Right hindlimb (tissue), 1 donor: ENCODE measurements at regions not wholly inside any gene's neighbourhood (a gene's known extent, or its start where the extent isn't known, plus 50 kb on each side); places are given as distances from the start of the nearest gene placed in this dataset.

ENCODE experiments used
- DNase-seq: peaks from one replicate; pipeline ENCODE4 v3.0.0-alpha.2; 2018

GRCh38 chr1:58864654-58865053 is 80.8 kb upstream of the JUN start:
- no peak for DNase-seq

- DNase-seq: no peak
Measured at GRCh38 chr1:58866578-58866977, 82.7 kb upstream of the JUN start.

GRCh38 chr1:58869638-58870297 is 85.9 kb upstream of the JUN start:
- DNase-seq: no peak

- peak; percentile 44 for DNase-seq
Measured at GRCh38 chr1:58870298-58870676, 86.4 kb upstream of the JUN start.

GRCh38 chr1:58874342-58874741 is 90.5 kb upstream of the JUN start:
- DNase-seq: peak; percentile 33

GRCh38 chr1:58874757-58875755 is 91.2 kb upstream of the JUN start:
- DNase-seq: peak; percentile 83

- no peak for DNase-seq
Measured at GRCh38 chr1:58879464-58879863, 95.6 kb upstream of the JUN start.

- no peak for DNase-seq
Measured at GRCh38 chr1:58880592-58880991, 96.7 kb upstream of the JUN start.

GRCh38 chr1:58881471-58881994 is 97.7 kb upstream of the JUN start:
- DNase-seq: no peak

- no peak for DNase-seq
Measured at GRCh38 chr1:58882322-58882948, 98.6 kb upstream of the JUN start.

- no peak for DNase-seq
Measured at GRCh38 chr1:58883037-58883887, 99.4 kb upstream of the JUN start.

- DNase-seq: no peak
Measured at GRCh38 chr1:58883888-58884482, 100.1 kb upstream of the JUN start.

GRCh38 chr1:58884706-58885661 is 101.1 kb upstream of the JUN start:
- DNase-seq: peak; percentile 41

- DNase-seq: no peak
Measured at GRCh38 chr1:58885998-58886397, 102.2 kb upstream of the JUN start.

GRCh38 chr1:58886611-58887010 is 102.8 kb upstream of the JUN start:
- DNase-seq: no peak

GRCh38 chr1:58887059-58887458 is 103.2 kb upstream of the JUN start:
- DNase-seq: no peak

GRCh38 chr1:58888833-58889232 is 105.0 kb upstream of the JUN start:
- DNase-seq: no peak

- no peak for DNase-seq
Measured at GRCh38 chr1:58890113-58890512, 106.3 kb upstream of the JUN start.

GRCh38 chr1:58890609-58891008 is 106.8 kb upstream of the JUN start:
- DNase-seq: no peak

GRCh38 chr1:58891347-58891746 is 107.5 kb upstream of the JUN start:
- DNase-seq: no peak
